GM12873 (cell line): ENCODE measurements at regions not wholly inside any gene's neighbourhood (a gene's known extent, or its start where the extent isn't known, plus 50 kb on each side); places are given as distances from the start of the nearest gene placed in this dataset.

Source experiments
- CTCF ChIP-seq: IDR thresholded peaks from 2 replicates; pipeline ENCODE4 v1.5.1; 2012; ENCODE audit warnings: low read depth, mild to moderate bottlenecking, moderate library complexity, low read length, control low read depth; ENCODE audit not compliant: insufficient read depth; ENCODE audit errors: missing control alignments

GRCh38 chr4:132506568-132506967 lies 642.5 kb upstream of the PCDH10 start:
- TF ChIP-seq CTCF, result no peak

GRCh38 chr4:132513491-132513890 lies 635.6 kb upstream of the PCDH10 start:
- TF ChIP-seq CTCF, result no peak

GRCh38 chr4:132526652-132527051 lies 622.4 kb upstream of the PCDH10 start:
- no peak for TF ChIP-seq CTCF

- no peak for TF ChIP-seq CTCF
These were observed 621.3 kb upstream of the PCDH10 start for GRCh38 chr4:132527817-132528216.

DNA sequence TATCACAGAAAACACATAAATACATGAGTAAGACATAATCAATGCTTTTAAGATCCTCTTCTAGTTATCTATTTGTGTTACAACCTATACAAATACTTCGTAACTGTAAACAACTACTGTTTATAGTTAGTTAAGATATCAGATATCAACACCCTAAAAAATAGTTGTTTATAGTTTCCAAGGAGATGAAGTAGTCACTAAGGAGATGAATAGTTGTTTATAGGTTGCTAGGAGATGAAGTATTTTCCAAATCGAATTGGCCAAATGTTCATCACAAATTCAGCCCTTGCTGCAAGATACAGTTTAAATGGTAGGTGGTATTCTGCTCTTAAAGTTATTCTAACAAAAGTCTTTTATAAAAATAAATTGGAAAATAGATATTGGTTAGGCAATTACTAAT lies 618.2 kb upstream of the PCDH10 start:
- no peak for TF ChIP-seq CTCF

- no peak for TF ChIP-seq CTCF
These were observed 608.8 kb upstream of the PCDH10 start for GRCh38 chr4:132540268-132540667.

DNA sequence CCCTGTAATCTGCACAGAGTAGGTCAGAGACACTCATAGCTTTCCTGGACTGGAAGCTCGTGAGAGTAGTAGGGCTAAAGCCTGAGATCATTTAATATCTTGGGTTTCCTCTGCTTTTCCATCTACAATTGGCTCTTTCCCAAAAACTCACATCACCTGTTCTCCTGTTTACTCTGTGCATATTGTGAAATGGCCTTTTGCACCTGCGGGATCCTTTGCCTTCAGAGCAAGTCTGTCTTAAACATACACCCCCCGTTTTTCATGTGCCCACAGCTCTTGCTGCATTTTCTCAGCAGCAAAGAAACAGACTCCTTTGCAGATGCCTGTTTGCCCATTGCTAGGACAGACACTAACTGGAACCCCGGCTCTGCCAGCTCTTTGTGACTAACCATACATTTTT lies 608.3 kb upstream of the PCDH10 start:
- no peak for TF ChIP-seq CTCF
